ENCODE measurements at regions not wholly inside any gene's neighbourhood (a gene's known extent, or its start where the extent isn't known, plus 50 kb on each side); places are given as distances from the start of the nearest gene placed in this dataset.

DNA sequence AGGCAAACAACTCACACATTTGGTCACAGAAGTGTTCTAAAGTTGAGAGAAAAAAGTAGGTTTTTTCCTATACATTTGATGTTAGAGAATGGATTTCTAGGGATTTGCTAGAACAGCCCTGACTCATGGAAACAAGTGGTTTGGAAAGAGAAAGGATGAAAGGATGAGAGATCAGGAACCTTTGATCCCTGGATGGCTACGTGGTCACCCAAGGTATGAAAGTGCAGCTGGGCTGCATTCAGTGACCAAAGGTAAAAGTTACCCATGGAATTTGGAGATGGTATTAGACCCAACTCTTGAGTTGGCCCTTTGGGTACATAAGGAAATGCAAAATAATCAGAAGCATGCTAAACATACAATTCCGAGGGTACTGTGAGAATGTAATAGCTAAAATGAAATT, 61.3 kb upstream of the SPIN1 start:
- H3K4me1 ChIP-seq (ENCODE audit: control insufficient read depth in 2 of 2, insufficient read depth in 2 of 2, low read length in 1 of 2) = no peaks in the 10 kb centered on the region
- no peaks in the 10 kb centered on the region for H3K27me3 ChIP-seq (ENCODE audit: control insufficient read depth in 1 of 2, insufficient read depth in 2 of 2, low read length in 2 of 2)
- peaks cover 0 to 2% of the 10 kb centered on the region in 2 donors for H3K9me3 ChIP-seq (ENCODE audit: control insufficient read depth in 2 of 2, insufficient read depth in 1 of 2, low read depth in 1 of 2, low read length in 1 of 2)
- no peak overlapping the region for H3K4me3 ChIP-seq (ENCODE audit: low read depth in 1 of 2, low read length in 2 of 2)
- H3K27ac ChIP-seq (ENCODE audit: low read depth in 2 of 2, low read length in 1 of 2) = no peak overlapping the region
- WGBS, 2 donors = 85 to 92% methylated on average over 2 of the region's 2 CpGs
- H3K36me3 ChIP-seq (ENCODE audit: control insufficient read depth in 2 of 2, insufficient read depth in 2 of 2, low read length in 1 of 2) = no peaks in the 10 kb centered on the region

DNA sequence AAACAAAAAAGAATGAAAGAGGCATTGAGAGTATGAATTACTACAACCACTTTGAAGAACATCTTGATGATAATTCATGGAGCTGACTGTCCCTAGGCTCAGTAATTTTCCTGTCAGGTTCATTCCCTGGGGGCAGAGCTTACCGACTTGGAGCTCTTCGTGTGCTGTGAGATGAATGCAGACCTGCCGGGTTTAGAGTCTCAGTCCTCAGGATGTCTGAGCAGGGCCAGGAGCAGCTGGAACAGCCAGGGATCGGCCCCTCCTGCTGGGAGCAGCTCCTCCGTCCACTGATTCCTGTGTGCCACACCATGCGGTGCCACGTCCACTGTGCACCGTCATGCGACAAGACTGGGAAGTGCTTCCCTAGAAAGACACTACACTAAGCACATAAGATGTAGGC, 62.2 kb upstream of the SPIN1 start:
- Histone ChIP-seq H3K36me3 (ENCODE audit: control insufficient read depth in 2 of 2, insufficient read depth in 2 of 2, low read length in 1 of 2) (no peaks in the 10 kb centered on the region), H3K4me3 (ENCODE audit: low read depth in 1 of 2, low read length in 2 of 2) (no peak overlapping the region), H3K27ac (ENCODE audit: low read depth in 2 of 2, low read length in 1 of 2) (no peak overlapping the region), H3K4me1 (ENCODE audit: control insufficient read depth in 2 of 2, insufficient read depth in 2 of 2, low read length in 1 of 2) (no peaks in the 10 kb centered on the region), H3K9me3 (ENCODE audit: control insufficient read depth in 2 of 2, insufficient read depth in 1 of 2, low read depth in 1 of 2, low read length in 1 of 2) (peaks cover 0 to 2% of the 10 kb centered on the region in 2 donors), H3K27me3 (ENCODE audit: control insufficient read depth in 1 of 2, insufficient read depth in 2 of 2, low read length in 2 of 2) (no peaks in the 10 kb centered on the region)
- WGBS, 2 donors = 87 to 90% methylated on average over 9 of the region's 9 CpGs

- Histone ChIP-seq H3K36me3 (ENCODE audit: control insufficient read depth in 2 of 2, insufficient read depth in 2 of 2, low read length in 1 of 2) (no peaks in the 10 kb centered on the region), H3K27ac (ENCODE audit: low read depth in 2 of 2, low read length in 1 of 2) (peak overlapping the region in 1 of 2 donors; percentile 34), H3K9me3 (ENCODE audit: control insufficient read depth in 2 of 2, insufficient read depth in 1 of 2, low read depth in 1 of 2, low read length in 1 of 2) (no peaks in the 10 kb centered on the region), H3K4me3 (ENCODE audit: low read depth in 1 of 2, low read length in 2 of 2) (no peak overlapping the region), H3K27me3 (ENCODE audit: control insufficient read depth in 1 of 2, insufficient read depth in 2 of 2, low read length in 2 of 2) (no peaks in the 10 kb centered on the region), H3K4me1 (ENCODE audit: control insufficient read depth in 2 of 2, insufficient read depth in 2 of 2, low read length in 1 of 2) (no peaks in the 10 kb centered on the region)
- 63 to 67% methylated on average over 4 of the region's 4 CpGs for WGBS, 2 donors
Measured at GRCh38 chr9:88322906-88323566, 65.2 kb upstream of the SPIN1 start.

- no peaks in the 10 kb centered on the region for H3K9me3 ChIP-seq (ENCODE audit: control insufficient read depth in 2 of 2, insufficient read depth in 1 of 2, low read depth in 1 of 2, low read length in 1 of 2)
- WGBS, 2 donors = 76 to 82% methylated on average over 4 of the region's 4 CpGs
- H3K4me3 ChIP-seq (ENCODE audit: low read depth in 1 of 2, low read length in 2 of 2) = no peak overlapping the region
- H3K4me1 ChIP-seq (ENCODE audit: control insufficient read depth in 2 of 2, insufficient read depth in 2 of 2, low read length in 1 of 2) = no peaks in the 10 kb centered on the region
- H3K27me3 ChIP-seq (ENCODE audit: control insufficient read depth in 1 of 2, insufficient read depth in 2 of 2, low read length in 2 of 2) = no peaks in the 10 kb centered on the region
- no peaks in the 10 kb centered on the region for H3K36me3 ChIP-seq (ENCODE audit: control insufficient read depth in 2 of 2, insufficient read depth in 2 of 2, low read length in 1 of 2)
- no peak overlapping the region for H3K27ac ChIP-seq (ENCODE audit: low read depth in 2 of 2, low read length in 1 of 2)
Measured at GRCh38 chr9:88321764-88322163, 66.5 kb upstream of the SPIN1 start.

DNA sequence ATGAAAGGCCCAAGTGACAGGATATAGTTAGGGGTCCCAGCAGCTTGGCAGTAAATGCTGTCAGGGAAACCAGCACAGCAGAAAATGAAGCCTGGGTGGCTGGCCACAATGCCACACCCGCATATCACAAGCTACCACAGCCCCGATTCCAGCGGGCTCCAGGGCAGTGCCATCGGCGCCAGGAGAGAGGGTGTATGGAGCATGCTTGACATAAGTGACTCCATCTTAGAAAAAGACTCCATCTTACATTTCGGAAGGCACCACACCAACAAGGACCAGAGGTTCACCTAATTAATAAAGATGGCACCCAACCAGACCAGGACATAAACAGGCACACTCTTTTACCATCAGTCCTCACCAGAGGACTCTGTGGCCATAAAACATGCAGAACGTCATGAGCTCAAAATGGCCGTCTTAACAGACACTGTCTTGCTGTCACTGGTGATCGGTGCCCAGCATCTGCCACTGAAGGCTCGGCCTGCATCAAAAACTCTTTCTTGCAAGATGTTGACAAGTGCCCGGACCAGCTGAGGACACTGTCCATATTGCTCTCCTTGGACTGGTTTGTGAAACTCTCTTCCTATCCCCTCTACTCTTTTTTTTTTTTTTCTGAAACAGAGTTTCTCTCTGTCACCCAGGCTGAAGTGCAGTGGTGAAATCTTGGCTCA, 67.4 kb upstream of the SPIN1 start:
- H3K27ac ChIP-seq (ENCODE audit: low read depth in 2 of 2, low read length in 1 of 2) = no peak overlapping the region
- H3K4me1 ChIP-seq (ENCODE audit: control insufficient read depth in 2 of 2, insufficient read depth in 2 of 2, low read length in 1 of 2) = no peaks in the 10 kb centered on the region
- no peaks in the 10 kb centered on the region for H3K9me3 ChIP-seq (ENCODE audit: control insufficient read depth in 2 of 2, insufficient read depth in 1 of 2, low read depth in 1 of 2, low read length in 1 of 2)
- no peaks in the 10 kb centered on the region for H3K27me3 ChIP-seq (ENCODE audit: control insufficient read depth in 1 of 2, insufficient read depth in 2 of 2, low read length in 2 of 2)
- 96 to 97% methylated on average over 11 of the region's 11 CpGs for WGBS, 2 donors
- no peaks in the 10 kb centered on the region for H3K36me3 ChIP-seq (ENCODE audit: control insufficient read depth in 2 of 2, insufficient read depth in 2 of 2, low read length in 1 of 2)
- H3K4me3 ChIP-seq (ENCODE audit: low read depth in 1 of 2, low read length in 2 of 2) = no peak overlapping the region

- no peaks in the 10 kb centered on the region for H3K27me3 ChIP-seq (ENCODE audit: control insufficient read depth in 1 of 2, insufficient read depth in 2 of 2, low read length in 2 of 2)
- H3K4me3 ChIP-seq (ENCODE audit: low read depth in 1 of 2, low read length in 2 of 2) = no peak overlapping the region
- H3K9me3 ChIP-seq (ENCODE audit: control insufficient read depth in 2 of 2, insufficient read depth in 1 of 2, low read depth in 1 of 2, low read length in 1 of 2) = no peaks in the 10 kb centered on the region
- no peaks in the 10 kb centered on the region for H3K36me3 ChIP-seq (ENCODE audit: control insufficient read depth in 2 of 2, insufficient read depth in 2 of 2, low read length in 1 of 2)
- H3K27ac ChIP-seq (ENCODE audit: low read depth in 2 of 2, low read length in 1 of 2) = no peak overlapping the region
- 67 to 75% methylated on average over 6 of the region's 6 CpGs for WGBS, 2 donors
- no peaks in the 10 kb centered on the region for H3K4me1 ChIP-seq (ENCODE audit: control insufficient read depth in 2 of 2, insufficient read depth in 2 of 2, low read length in 1 of 2)
Measured at GRCh38 chr9:88319936-88320747, 68.1 kb upstream of the SPIN1 start.

DNA sequence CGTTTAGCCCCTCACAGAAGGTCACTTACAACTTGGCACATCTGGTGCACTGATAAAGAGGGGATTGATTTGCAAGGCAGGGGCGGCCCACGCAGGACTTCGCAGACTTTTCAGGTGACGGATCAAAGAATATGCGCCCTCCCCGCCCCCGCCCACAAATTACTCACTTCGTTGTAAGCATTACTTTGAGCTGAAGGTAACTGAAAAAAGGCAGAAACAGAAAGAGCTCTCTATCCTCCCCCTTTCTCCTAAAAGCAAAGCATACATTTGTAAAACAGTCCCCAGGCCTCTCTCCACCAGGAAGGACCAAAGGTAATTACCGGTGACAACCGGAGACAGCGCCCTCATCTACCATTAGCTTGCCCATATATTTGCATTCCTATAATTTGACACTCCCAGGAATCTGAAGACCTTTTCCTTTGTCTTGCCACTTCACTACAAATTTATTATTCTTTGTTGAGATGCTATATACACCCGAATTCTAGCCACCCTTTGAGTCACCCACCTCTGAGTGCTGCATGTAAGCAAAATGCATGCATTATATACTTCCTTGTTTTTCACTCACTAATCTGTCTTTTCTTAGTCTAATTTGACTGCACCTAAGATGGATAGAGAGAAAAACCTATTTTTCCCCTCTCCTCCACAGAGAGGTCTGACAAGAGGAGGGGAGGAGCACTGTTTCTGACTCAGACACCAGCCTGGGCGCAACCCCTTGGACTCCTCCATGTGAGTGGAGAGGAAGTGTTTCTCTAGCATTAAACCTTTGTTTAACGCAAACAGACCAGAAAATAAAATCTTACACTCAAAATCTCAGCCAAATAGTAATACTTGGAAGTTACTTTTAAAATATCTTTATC, 74.7 kb upstream of the SPIN1 start:
- WGBS, 2 donors = 61 to 66% methylated on average over 15 of the region's 15 CpGs
- H3K4me3 ChIP-seq (ENCODE audit: low read depth in 1 of 2, low read length in 2 of 2) = no peak overlapping the region
- H3K27ac ChIP-seq (ENCODE audit: low read depth in 2 of 2, low read length in 1 of 2) = no peak overlapping the region
- no peaks in the 10 kb centered on the region for H3K27me3 ChIP-seq (ENCODE audit: control insufficient read depth in 1 of 2, insufficient read depth in 2 of 2, low read length in 2 of 2)
- no peaks in the 10 kb centered on the region for H3K9me3 ChIP-seq (ENCODE audit: control insufficient read depth in 2 of 2, insufficient read depth in 1 of 2, low read depth in 1 of 2, low read length in 1 of 2)
- H3K36me3 ChIP-seq (ENCODE audit: control insufficient read depth in 2 of 2, insufficient read depth in 2 of 2, low read length in 1 of 2) = no peaks in the 10 kb centered on the region
- H3K4me1 ChIP-seq (ENCODE audit: control insufficient read depth in 2 of 2, insufficient read depth in 2 of 2, low read length in 1 of 2) = no peaks in the 10 kb centered on the region

- no peaks in the 10 kb centered on the region for H3K36me3 ChIP-seq (ENCODE audit: control insufficient read depth in 2 of 2, insufficient read depth in 2 of 2, low read length in 1 of 2)
- H3K4me3 ChIP-seq (ENCODE audit: low read depth in 1 of 2, low read length in 2 of 2) = no peak overlapping the region
- WGBS, 2 donors = 84 to 87% methylated on average over 13 of the region's 13 CpGs
- no peak overlapping the region for H3K27ac ChIP-seq (ENCODE audit: low read depth in 2 of 2, low read length in 1 of 2)
- no peaks in the 10 kb centered on the region for H3K9me3 ChIP-seq (ENCODE audit: control insufficient read depth in 2 of 2, insufficient read depth in 1 of 2, low read depth in 1 of 2, low read length in 1 of 2)
- no peaks in the 10 kb centered on the region for H3K27me3 ChIP-seq (ENCODE audit: control insufficient read depth in 1 of 2, insufficient read depth in 2 of 2, low read length in 2 of 2)
- H3K4me1 ChIP-seq (ENCODE audit: control insufficient read depth in 2 of 2, insufficient read depth in 2 of 2, low read length in 1 of 2) = no peaks in the 10 kb centered on the region
Measured at GRCh38 chr9:88312517-88313103, 75.6 kb upstream of the SPIN1 start.

- H3K27ac ChIP-seq (ENCODE audit: low read depth in 2 of 2, low read length in 1 of 2) = no peak overlapping the region
- no peaks in the 10 kb centered on the region for H3K4me1 ChIP-seq (ENCODE audit: control insufficient read depth in 2 of 2, insufficient read depth in 2 of 2, low read length in 1 of 2)
- no peaks in the 10 kb centered on the region for H3K27me3 ChIP-seq (ENCODE audit: control insufficient read depth in 1 of 2, insufficient read depth in 2 of 2, low read length in 2 of 2)
- no peak overlapping the region for H3K4me3 ChIP-seq (ENCODE audit: low read depth in 1 of 2, low read length in 2 of 2)
- H3K9me3 ChIP-seq (ENCODE audit: control insufficient read depth in 2 of 2, insufficient read depth in 1 of 2, low read depth in 1 of 2, low read length in 1 of 2) = no peaks in the 10 kb centered on the region
- H3K36me3 ChIP-seq (ENCODE audit: control insufficient read depth in 2 of 2, insufficient read depth in 2 of 2, low read length in 1 of 2) = no peaks in the 10 kb centered on the region
Measured at GRCh38 chr9:88312045-88312444, 76.2 kb upstream of the SPIN1 start.
